ENCODE measurements at regions not wholly inside any gene's neighbourhood (a gene's known extent, or its start where the extent isn't known, plus 50 kb on each side); places are given as distances from the start of the nearest gene placed in this dataset.

- no peaks in the 10 kb centered on the region for H3K27me3 ChIP-seq (ENCODE audit: low read length)
- TF ChIP-seq CTCF (IDR thresholded peaks at IDR 0.05; ENCODE audit: insufficient read depth, low read length, poor library complexity, severe bottlenecking) (no peak), EZH2phosphoT487 (conservative IDR thresholded peaks at IDR 0.05; ENCODE audit: low read length) (no peak)
Measured at GRCh38 chr2:181774685-181775084, 94.4 kb upstream of the NEUROD1 start.

GRCh38 chr2:181776336-181776735, 96.0 kb upstream of the NEUROD1 start:
- no peak overlapping the region for H2AFZ ChIP-seq (ENCODE audit: low read depth, low read length, severe bottlenecking)
- H3K9ac ChIP-seq (ENCODE audit: low read length), result no peak overlapping the region
- no peak overlapping the region for H3K27ac ChIP-seq (ENCODE audit: low read depth, low read length)
- no peak overlapping the region for H3K4me3 ChIP-seq (ENCODE audit: insufficient read depth, low read length, poor library complexity, severe bottlenecking)
- no peaks in the 10 kb centered on the region for H3K79me2 ChIP-seq (ENCODE audit: insufficient read depth, low read length)
- TF ChIP-seq EZH2phosphoT487 (conservative IDR thresholded peaks at IDR 0.05; ENCODE audit: low read length) (no peak), CTCF (IDR thresholded peaks at IDR 0.05; ENCODE audit: insufficient read depth, low read length, poor library complexity, severe bottlenecking) (no peak)
- H3K9me3 ChIP-seq (ENCODE audit: insufficient read depth, low read length), result no peaks in the 10 kb centered on the region
- no peaks in the 10 kb centered on the region for H4K20me1 ChIP-seq (ENCODE audit: low read depth, low read length)
- no peaks in the 10 kb centered on the region for H3K27me3 ChIP-seq (ENCODE audit: low read length)
- no peaks in the 10 kb centered on the region for H3F3A ChIP-seq (ENCODE audit: insufficient read depth)
- H3K4me2 ChIP-seq (ENCODE audit: low read depth, low read length, poor library complexity, severe bottlenecking), result no peak overlapping the region
- no peaks in the 10 kb centered on the region for H3K36me3 ChIP-seq (ENCODE audit: low read length)
- no peaks in the 10 kb centered on the region for H3K9me2 ChIP-seq (replicated peaks; ENCODE audit: insufficient read depth, low read length)

More at GRCh38 chr2:181774685-181775084, 94.4 kb upstream of the NEUROD1 start:
- Histone ChIP-seq H3K9me2 (replicated peaks; ENCODE audit: insufficient read depth, low read length) (no peaks in the 10 kb centered on the region), H3K9ac (ENCODE audit: low read length) (no peak overlapping the region), H3K9me3 (ENCODE audit: insufficient read depth, low read length) (no peaks in the 10 kb centered on the region), H3K36me3 (ENCODE audit: low read length) (no peaks in the 10 kb centered on the region), H2AFZ (ENCODE audit: low read depth, low read length, severe bottlenecking) (no peak overlapping the region), H3K4me3 (ENCODE audit: insufficient read depth, low read length, poor library complexity, severe bottlenecking) (no peak overlapping the region), H3K79me2 (ENCODE audit: insufficient read depth, low read length) (no peaks in the 10 kb centered on the region), H4K20me1 (ENCODE audit: low read depth, low read length) (no peaks in the 10 kb centered on the region), H3K27ac (ENCODE audit: low read depth, low read length) (no peak overlapping the region), H3K4me2 (ENCODE audit: low read depth, low read length, poor library complexity, severe bottlenecking) (peak overlapping the region; percentile 16), H3F3A (ENCODE audit: insufficient read depth) (no peaks in the 10 kb centered on the region)

- Histone ChIP-seq H2AFZ (ENCODE audit: low read depth, low read length, severe bottlenecking) (no peak overlapping the region), H3K9me2 (replicated peaks; ENCODE audit: insufficient read depth, low read length) (no peaks in the 10 kb centered on the region), H3K27ac (ENCODE audit: low read depth, low read length) (no peak overlapping the region), H3K4me3 (ENCODE audit: insufficient read depth, low read length, poor library complexity, severe bottlenecking) (no peak overlapping the region), H3K9me3 (ENCODE audit: insufficient read depth, low read length) (no peaks in the 10 kb centered on the region), H3K36me3 (ENCODE audit: low read length) (no peaks in the 10 kb centered on the region), H3F3A (ENCODE audit: insufficient read depth) (no peaks in the 10 kb centered on the region), H3K4me2 (ENCODE audit: low read depth, low read length, poor library complexity, severe bottlenecking) (no peak overlapping the region), H3K9ac (ENCODE audit: low read length) (no peak overlapping the region), H4K20me1 (ENCODE audit: low read depth, low read length) (no peaks in the 10 kb centered on the region), H3K79me2 (ENCODE audit: insufficient read depth, low read length) (no peaks in the 10 kb centered on the region), H3K27me3 (ENCODE audit: low read length) (no peaks in the 10 kb centered on the region)
- TF ChIP-seq CTCF (IDR thresholded peaks at IDR 0.05; ENCODE audit: insufficient read depth, low read length, poor library complexity, severe bottlenecking) (no peak), EZH2phosphoT487 (conservative IDR thresholded peaks at IDR 0.05; ENCODE audit: low read length) (no peak)
Measured at GRCh38 chr2:181777734-181778133, 97.4 kb upstream of the NEUROD1 start.

Data from SU-DHL-6 (cell line).